Adrenal gland (tissue), 5 donors: ENCODE measurements at regions not wholly inside any gene's neighbourhood (a gene's known extent, or its start where the extent isn't known, plus 50 kb on each side); places are given as distances from the start of the nearest gene placed in this dataset.

Source experiments
- CTCF ChIP-seq, 6 experiments: fragments of 450-650 bp in 4 of 6; fragments of 200-600 bp in 2 of 6; sonication (generic) in 1 of 6; IDR thresholded peaks; 1 replicate in 5 of 6; 2 replicates in 1 of 6; pipeline versions ENCODE4 v1.5.1 to v1.8.0; 2016 to 2021; ENCODE audit warnings: antibody characterized with exemption in 6 of 6, mild to moderate bottlenecking in 2 of 6, moderate library complexity in 1 of 6
- POLR2A ChIP-seq, 2 donors: fragments of 450-650 bp; IDR thresholded peaks; one replicate each; pipeline ENCODE4 v1.6.1; 2017; ENCODE audit warnings: antibody characterized with exemption in 2 of 2, mild to moderate bottlenecking in 2 of 2, moderate library complexity in 1 of 2
- donor health status: DM: no; HTN: no; CAD: no.

- TF ChIP-seq CTCF (IDR thresholded peaks at IDR 0.05) (no peak), POLR2A (IDR thresholded peaks at IDR 0.05) (no peak)
Measured at GRCh38 chr18:6661692-6662415, 67.7 kb upstream of the ARHGAP28 start.
